ENCODE measurements at regions not wholly inside any gene's neighbourhood (a gene's known extent, or its start where the extent isn't known, plus 50 kb on each side); places are given as distances from the start of the nearest gene placed in this dataset.
"Not testable (repeated sequence)": the region's sequence is repeated elsewhere in the genome, so short reads cannot be mapped to it uniquely, and the experiment has no call there.

DNA sequence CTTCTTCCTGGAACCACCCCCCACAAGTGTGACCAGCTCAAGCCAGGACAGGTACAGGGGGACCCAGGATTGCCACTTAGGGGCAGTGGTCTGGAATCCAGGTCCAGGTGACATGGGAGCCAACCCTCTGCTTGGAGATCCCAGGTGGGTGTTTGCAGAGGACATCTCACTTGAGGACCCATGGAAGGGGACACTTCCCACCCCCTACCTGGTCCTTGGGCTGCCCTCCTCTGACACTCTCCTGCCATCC is 145.5 kb downstream of the SEC14L1 start:
- Histone ChIP-seq H4K20me1 (ENCODE audit: control insufficient read depth, insufficient read depth, low read depth, low read length) (no peaks in the 10 kb centered on the region), H3K4me1 (ENCODE audit: control insufficient read depth, low read length) (peaks cover 16% of the 10 kb centered on the region), H3K36me3 (ENCODE audit: control insufficient read depth, low read length) (no peaks in the 10 kb centered on the region), H3K4me3 (ENCODE audit: low read length) (no peak overlapping the region), H3K9me3 (ENCODE audit: control insufficient read depth, insufficient read depth, low read length) (no peaks in the 10 kb centered on the region), H3K9me2 (replicated peaks; ENCODE audit: control insufficient read depth, low read length) (no peaks in the 10 kb centered on the region), H3K79me2 (ENCODE audit: control insufficient read depth, low read length) (peaks cover 58% of the 10 kb centered on the region), H3F3A (ENCODE audit: control insufficient read depth, insufficient read depth) (no peaks in the 10 kb centered on the region), H3K27ac (ENCODE audit: low read depth, low read length) (no peak overlapping the region), H3K27me3 (ENCODE audit: control insufficient read depth, low read length) (peaks cover 5% of the 10 kb centered on the region; the same call in 1 of the 2 replicates), H3K4me2 (ENCODE audit: low read length) (no peak overlapping the region)
- TF ChIP-seq, protein P1, sequence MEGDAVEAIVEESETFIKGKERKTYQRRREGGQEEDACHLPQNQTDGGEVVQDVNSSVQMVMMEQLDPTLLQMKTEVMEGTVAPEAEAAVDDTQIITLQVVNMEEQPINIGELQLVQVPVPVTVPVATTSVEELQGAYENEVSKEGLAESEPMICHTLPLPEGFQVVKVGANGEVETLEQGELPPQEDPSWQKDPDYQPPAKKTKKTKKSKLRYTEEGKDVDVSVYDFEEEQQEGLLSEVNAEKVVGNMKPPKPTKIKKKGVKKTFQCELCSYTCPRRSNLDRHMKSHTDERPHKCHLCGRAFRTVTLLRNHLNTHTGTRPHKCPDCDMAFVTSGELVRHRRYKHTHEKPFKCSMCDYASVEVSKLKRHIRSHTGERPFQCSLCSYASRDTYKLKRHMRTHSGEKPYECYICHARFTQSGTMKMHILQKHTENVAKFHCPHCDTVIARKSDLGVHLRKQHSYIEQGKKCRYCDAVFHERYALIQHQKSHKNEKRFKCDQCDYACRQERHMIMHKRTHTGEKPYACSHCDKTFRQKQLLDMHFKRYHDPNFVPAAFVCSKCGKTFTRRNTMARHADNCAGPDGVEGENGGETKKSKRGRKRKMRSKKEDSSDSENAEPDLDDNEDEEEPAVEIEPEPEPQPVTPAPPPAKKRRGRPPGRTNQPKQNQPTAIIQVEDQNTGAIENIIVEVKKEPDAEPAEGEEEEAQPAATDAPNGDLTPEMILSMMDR (IDR thresholded peaks at IDR 0.05; ENCODE audit: low read depth, low read length, poor library complexity, severe bottlenecking), result no peak
- no peak for TF ChIP-seq EZH2phosphoT487 (IDR thresholded peaks at IDR 0.05; ENCODE audit: borderline replicate concordance, low read length)

DNA sequence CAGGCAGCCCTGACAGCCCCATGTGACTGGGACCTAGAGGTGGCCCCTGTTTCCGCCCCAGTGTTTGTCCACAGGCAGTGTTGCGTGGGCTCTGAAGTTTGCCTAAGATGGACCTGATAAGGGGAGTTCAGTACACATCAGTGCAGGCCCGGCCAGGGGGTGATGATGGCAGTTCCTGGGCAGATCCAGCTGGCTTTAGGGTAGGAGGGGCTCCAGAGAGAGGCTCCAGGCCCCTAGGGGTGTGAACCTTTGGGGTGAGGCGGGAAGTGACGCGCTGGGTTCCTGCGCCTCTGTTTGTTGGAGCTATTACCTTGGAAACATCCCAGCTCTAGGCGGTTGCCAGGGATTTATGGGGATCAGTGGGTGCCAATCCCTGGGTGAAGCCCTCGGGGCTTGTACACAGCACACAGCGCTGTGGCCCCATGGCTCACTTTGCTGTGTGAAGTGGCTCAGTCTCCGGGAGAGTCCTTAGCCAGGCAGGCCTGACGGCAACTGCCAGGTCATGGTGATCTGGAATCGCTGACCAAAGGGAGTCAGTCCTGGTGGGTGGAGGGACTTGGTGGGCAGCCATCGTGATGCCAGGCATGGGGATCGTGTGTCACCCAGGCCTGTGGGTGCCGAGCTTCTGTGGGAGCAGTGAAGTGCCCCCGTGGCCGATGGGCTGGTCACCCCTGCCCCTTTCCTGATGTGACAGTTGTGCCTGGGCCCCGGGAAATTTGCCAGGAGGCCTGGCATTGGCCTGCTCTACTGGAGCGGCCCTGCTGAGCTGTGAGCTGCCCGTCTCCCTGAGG is 146.1 kb downstream of the SEC14L1 start:
- peaks cover 4% of the 10 kb centered on the region; the same call in 1 of the 2 replicates for H3K27me3 ChIP-seq (ENCODE audit: control insufficient read depth, low read length)
- H3K36me3 ChIP-seq (ENCODE audit: control insufficient read depth, low read length), result no peaks in the 10 kb centered on the region
- H3K4me3 ChIP-seq (ENCODE audit: low read length), result no peak overlapping the region
- no peaks in the 10 kb centered on the region for H4K20me1 ChIP-seq (ENCODE audit: control insufficient read depth, insufficient read depth, low read depth, low read length)
- H3F3A ChIP-seq (ENCODE audit: control insufficient read depth, insufficient read depth), result no peaks in the 10 kb centered on the region
- no peaks in the 10 kb centered on the region for H3K9me3 ChIP-seq (ENCODE audit: control insufficient read depth, insufficient read depth, low read length)
- peaks cover 58% of the 10 kb centered on the region for H3K79me2 ChIP-seq (ENCODE audit: control insufficient read depth, low read length)
- TF ChIP-seq EZH2phosphoT487 (IDR thresholded peaks at IDR 0.05; ENCODE audit: borderline replicate concordance, low read length), result no peak
- peaks cover 11% of the 10 kb centered on the region for H3K4me1 ChIP-seq (ENCODE audit: control insufficient read depth, low read length)
- H3K4me2 ChIP-seq (ENCODE audit: low read length), result no peak overlapping the region
- H3K9me2 ChIP-seq (replicated peaks; ENCODE audit: control insufficient read depth, low read length), result no peaks in the 10 kb centered on the region
- no peak overlapping the region for H3K27ac ChIP-seq (ENCODE audit: low read depth, low read length)

DNA sequence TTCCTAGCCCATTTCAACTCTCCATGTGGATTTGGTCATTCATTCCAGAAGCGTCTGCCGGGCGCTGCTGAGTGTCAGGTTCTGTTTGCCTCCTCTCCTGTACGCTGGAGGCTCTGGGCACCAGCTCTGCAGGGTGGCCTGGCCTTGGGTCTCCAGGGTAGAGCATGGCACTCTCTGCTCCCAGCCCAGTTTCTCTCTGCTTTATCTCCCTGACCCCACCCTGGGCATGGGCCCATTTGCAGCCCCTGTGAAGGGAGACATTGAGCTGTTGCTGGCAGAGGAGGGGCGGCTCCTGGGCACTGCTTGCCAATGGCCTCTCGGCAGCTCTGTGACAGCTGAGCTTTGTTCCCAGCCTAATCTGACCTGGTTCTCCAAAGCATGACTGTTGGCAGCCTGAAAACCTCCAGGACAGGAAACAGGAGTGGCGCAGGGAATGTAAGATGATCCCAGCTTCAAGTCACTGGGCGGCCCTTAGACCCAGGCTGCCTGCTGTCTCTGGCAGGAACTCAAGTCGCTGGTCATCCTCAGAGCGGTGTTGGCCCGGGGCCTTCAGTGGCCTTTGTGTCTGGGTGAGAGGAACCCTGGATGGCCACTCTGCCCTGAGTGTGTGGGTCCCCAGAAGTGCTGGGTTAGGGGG is 146.8 kb downstream of the SEC14L1 start:
- Histone ChIP-seq H3K79me2 (ENCODE audit: control insufficient read depth, low read length) (peaks cover 55% of the 10 kb centered on the region), H3K9me2 (replicated peaks; ENCODE audit: control insufficient read depth, low read length) (no peaks in the 10 kb centered on the region), H3K27ac (ENCODE audit: low read depth, low read length) (no peak overlapping the region), H4K20me1 (ENCODE audit: control insufficient read depth, insufficient read depth, low read depth, low read length) (no peaks in the 10 kb centered on the region), H3K4me1 (ENCODE audit: control insufficient read depth, low read length) (peaks cover 4% of the 10 kb centered on the region), H3K27me3 (ENCODE audit: control insufficient read depth, low read length) (no peaks in the 10 kb centered on the region; the same call in 1 of the 2 replicates), H3K4me3 (ENCODE audit: low read length) (no peak overlapping the region), H3K36me3 (ENCODE audit: control insufficient read depth, low read length) (no peaks in the 10 kb centered on the region), H3K9me3 (ENCODE audit: control insufficient read depth, insufficient read depth, low read length) (no peaks in the 10 kb centered on the region), H3K4me2 (ENCODE audit: low read length) (no peak overlapping the region), H3F3A (ENCODE audit: control insufficient read depth, insufficient read depth) (no peaks in the 10 kb centered on the region)
- TF ChIP-seq EZH2phosphoT487 (IDR thresholded peaks at IDR 0.05; ENCODE audit: borderline replicate concordance, low read length), result no peak
- TF ChIP-seq, protein P1 (IDR thresholded peaks at IDR 0.05; ENCODE audit: low read depth, low read length, poor library complexity, severe bottlenecking), result no peak

DNA sequence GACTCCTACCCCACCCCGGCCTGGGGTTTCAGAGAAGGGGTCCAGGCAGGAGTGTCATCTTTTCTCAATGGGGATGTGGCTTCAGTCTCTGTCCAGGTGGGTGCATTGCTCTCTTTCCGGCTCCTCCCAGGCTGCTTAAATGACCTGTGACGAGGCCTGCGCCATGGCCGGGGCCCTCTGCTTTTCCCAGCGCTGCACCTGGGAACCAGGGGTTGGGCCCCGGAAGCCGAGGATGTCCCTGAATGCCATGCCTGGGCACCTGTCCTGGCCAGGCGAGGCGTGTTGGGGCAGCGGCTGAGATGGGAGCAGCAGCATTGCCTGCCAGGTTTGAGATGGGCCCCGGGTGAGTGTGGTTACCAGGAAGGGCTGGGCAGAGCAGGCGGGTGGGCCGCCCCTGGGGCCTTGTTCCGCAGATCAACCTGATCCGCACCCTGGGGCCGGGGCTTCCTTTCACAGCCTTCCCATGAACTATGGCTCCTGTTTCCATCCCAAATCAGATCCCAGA is 147.4 kb downstream of the SEC14L1 start:
- Histone ChIP-seq H3K9me3 (ENCODE audit: control insufficient read depth, insufficient read depth, low read length) (no peaks in the 10 kb centered on the region), H3K4me1 (ENCODE audit: control insufficient read depth, low read length) (no peaks in the 10 kb centered on the region), H3K79me2 (ENCODE audit: control insufficient read depth, low read length) (peaks cover 50% of the 10 kb centered on the region), H3K9me2 (replicated peaks; ENCODE audit: control insufficient read depth, low read length) (no peaks in the 10 kb centered on the region), H3K4me2 (ENCODE audit: low read length) (no peak overlapping the region), H3K36me3 (ENCODE audit: control insufficient read depth, low read length) (no peaks in the 10 kb centered on the region), H3K27me3 (ENCODE audit: control insufficient read depth, low read length) (no peaks in the 10 kb centered on the region), H3K27ac (ENCODE audit: low read depth, low read length) (no peak overlapping the region), H3K4me3 (ENCODE audit: low read length) (no peak overlapping the region), H4K20me1 (ENCODE audit: control insufficient read depth, insufficient read depth, low read depth, low read length) (no peaks in the 10 kb centered on the region), H3F3A (ENCODE audit: control insufficient read depth, insufficient read depth) (no peaks in the 10 kb centered on the region)
- TF ChIP-seq, protein P1 (IDR thresholded peaks at IDR 0.05; ENCODE audit: low read depth, low read length, poor library complexity, severe bottlenecking), result no peak
- TF ChIP-seq EZH2phosphoT487 (IDR thresholded peaks at IDR 0.05; ENCODE audit: borderline replicate concordance, low read length), result no peak

DNA sequence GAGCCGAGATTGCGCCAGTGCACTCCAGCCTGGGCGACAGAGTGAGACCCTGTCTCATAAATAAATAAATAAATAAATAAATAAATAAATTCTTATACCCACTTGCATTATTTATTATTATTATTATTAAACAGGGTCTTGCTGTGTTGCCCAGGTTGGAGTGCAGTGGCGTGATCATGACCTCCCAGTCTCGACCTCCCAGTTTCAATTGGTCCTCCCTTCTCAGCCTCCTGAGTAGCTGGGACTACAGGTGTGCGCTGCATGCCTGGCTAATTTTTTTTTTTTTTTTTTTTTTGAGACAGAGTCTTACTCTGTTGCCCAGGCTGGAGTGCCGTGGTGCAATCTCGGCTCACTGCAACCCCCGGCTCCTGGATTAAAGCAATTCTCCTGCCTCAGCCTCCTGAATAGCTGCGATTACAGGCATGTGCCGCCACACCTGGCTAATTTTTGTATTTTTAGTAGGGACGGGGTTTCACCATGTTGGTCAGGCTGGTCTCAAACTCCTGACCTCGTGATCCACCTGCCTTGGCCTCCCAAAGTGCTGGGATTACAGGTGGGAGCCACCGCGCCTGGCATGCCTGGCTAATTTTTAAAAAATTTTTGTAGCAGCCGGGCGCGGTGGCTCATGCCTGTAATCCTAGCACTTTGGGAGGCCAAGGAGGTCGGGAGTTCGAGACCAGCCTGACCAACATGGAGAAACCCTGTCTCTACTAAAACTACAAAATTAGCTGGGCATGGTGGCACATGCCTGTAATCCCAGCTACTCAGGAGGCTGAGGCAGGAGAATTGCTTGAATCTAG is 150.2 kb downstream of the SEC14L1 start:
- H3K4me2 ChIP-seq (ENCODE audit: low read length); H3K27ac ChIP-seq (ENCODE audit: low read depth, low read length); H3K4me1 ChIP-seq (ENCODE audit: control insufficient read depth, low read length); H3K36me3 ChIP-seq (ENCODE audit: control insufficient read depth, low read length); H3K9me2 ChIP-seq (replicated peaks; ENCODE audit: control insufficient read depth, low read length); H3K4me3 ChIP-seq (ENCODE audit: low read length); H4K20me1 ChIP-seq (ENCODE audit: control insufficient read depth, insufficient read depth, low read depth, low read length); H3K27me3 ChIP-seq (ENCODE audit: control insufficient read depth, low read length); H3F3A ChIP-seq (ENCODE audit: control insufficient read depth, insufficient read depth); H3K9me3 ChIP-seq (ENCODE audit: control insufficient read depth, insufficient read depth, low read length): not testable (repeated sequence)
- peaks cover 35% of the 10 kb centered on the region for H3K79me2 ChIP-seq (ENCODE audit: control insufficient read depth, low read length)
